IPS-20b (cell line): ENCODE measurements at regions not wholly inside any gene's neighbourhood (a gene's known extent, or its start where the extent isn't known, plus 50 kb on each side); places are given as distances from the start of the nearest gene placed in this dataset.

Experiments used
- H3K27ac ChIP-seq: one replicate; pipeline ENCODE4 v1.5.1; 2013; ENCODE audit warnings: low read length
- H3K27me3 ChIP-seq: 2 replicates; pipeline ENCODE4 v1.6.1; 2013; ENCODE audit warnings: mild to moderate bottlenecking, low read length, inconsistent platforms; ENCODE audit not compliant: insufficient read depth
- H3K36me3 ChIP-seq: 2 replicates; pipeline ENCODE4 v1.6.1; 2013; ENCODE audit warnings: low read depth, mild to moderate bottlenecking, inconsistent platforms, low read length, moderate library complexity; ENCODE audit not compliant: insufficient read depth
- H3K4me1 ChIP-seq: 2 replicates; pipeline ENCODE4 v1.6.1; 2013; ENCODE audit warnings: mild to moderate bottlenecking, control low read depth, inconsistent platforms, low read length, moderate library complexity; ENCODE audit not compliant: insufficient read depth
- H3K4me3 ChIP-seq: 2 replicates; pipeline ENCODE4 v1.5.1; 2013; ENCODE audit warnings: mild to moderate bottlenecking, low read length, inconsistent platforms
- H3K9ac ChIP-seq: 2 replicates; pipeline ENCODE4 v1.6.1; 2013; ENCODE audit warnings: low read depth, mild to moderate bottlenecking, inconsistent platforms, low read length, moderate library complexity
- H3K9me3 ChIP-seq: 2 replicates; pipeline ENCODE4 v1.6.1; 2013; ENCODE audit warnings: mild to moderate bottlenecking, low read depth, low read length, inconsistent platforms; ENCODE audit not compliant: insufficient read depth

GRCh38 chr2:83081826-83082690, 1377.0 kb downstream of the SUCLG1 start:
- H3K9ac ChIP-seq = no peak overlapping the region
- H3K27ac ChIP-seq = no peak overlapping the region
- no peaks in the 10 kb centered on the region for H3K4me1 ChIP-seq
- no peak overlapping the region for H3K4me3 ChIP-seq
- no peaks in the 10 kb centered on the region for H3K27me3 ChIP-seq
- H3K36me3 ChIP-seq = no peaks in the 10 kb centered on the region
- no peaks in the 10 kb centered on the region for H3K9me3 ChIP-seq

GRCh38 chr2:83079007-83079406, 1380.1 kb downstream of the SUCLG1 start:
- H3K27ac ChIP-seq = no peak overlapping the region
- H3K9me3 ChIP-seq = no peaks in the 10 kb centered on the region
- H3K4me1 ChIP-seq = no peaks in the 10 kb centered on the region
- H3K36me3 ChIP-seq = no peaks in the 10 kb centered on the region
- H3K9ac ChIP-seq = no peak overlapping the region
- no peaks in the 10 kb centered on the region for H3K27me3 ChIP-seq
- H3K4me3 ChIP-seq = no peak overlapping the region

- Histone ChIP-seq H3K27me3 (no peaks in the 10 kb centered on the region), H3K9me3 (no peaks in the 10 kb centered on the region), H3K4me3 (no peak overlapping the region), H3K4me1 (0 out of 2 replicates have a peak, but pooled peaks cover 2% of the 10 kb centered on the region), H3K36me3 (no peaks in the 10 kb centered on the region), H3K9ac (no peak overlapping the region), H3K27ac (no peak overlapping the region)
Observed at GRCh38 chr2:83072767-83073166, 1386.3 kb downstream of the SUCLG1 start.

GRCh38 chr2:83071914-83072313, 1387.2 kb downstream of the SUCLG1 start:
- Histone ChIP-seq H3K36me3 (no peaks in the 10 kb centered on the region), H3K9ac (no peak overlapping the region), H3K9me3 (no peaks in the 10 kb centered on the region), H3K4me3 (no peak overlapping the region), H3K27ac (no peak overlapping the region), H3K27me3 (no peaks in the 10 kb centered on the region), H3K4me1 (0 out of 2 replicates have a peak, but pooled peaks cover 2% of the 10 kb centered on the region)

GRCh38 chr2:83071352-83071751, 1387.7 kb downstream of the SUCLG1 start:
- Histone ChIP-seq H3K36me3 (no peaks in the 10 kb centered on the region), H3K4me1 (0 out of 2 replicates have a peak, but pooled peaks cover 2% of the 10 kb centered on the region), H3K27ac (no peak overlapping the region), H3K9me3 (no peaks in the 10 kb centered on the region), H3K27me3 (no peaks in the 10 kb centered on the region), H3K9ac (no peak overlapping the region), H3K4me3 (no peak overlapping the region)

GRCh38 chr2:83069724-83070123, 1389.4 kb downstream of the SUCLG1 start:
- H3K27me3 ChIP-seq = no peaks in the 10 kb centered on the region
- H3K4me3 ChIP-seq = no peak overlapping the region
- no peaks in the 10 kb centered on the region for H3K9me3 ChIP-seq
- H3K9ac ChIP-seq = no peak overlapping the region
- H3K4me1 ChIP-seq = 0 out of 2 replicates have a peak, but pooled peaks cover 2% of the 10 kb centered on the region
- H3K36me3 ChIP-seq = no peaks in the 10 kb centered on the region
- no peak overlapping the region for H3K27ac ChIP-seq

- no peaks in the 10 kb centered on the region for H3K36me3 ChIP-seq
- H3K27ac ChIP-seq = no peak overlapping the region
- H3K9me3 ChIP-seq = no peaks in the 10 kb centered on the region
- H3K9ac ChIP-seq = no peak overlapping the region
- H3K4me1 ChIP-seq = 0 out of 2 replicates have a peak, but pooled peaks cover 2% of the 10 kb centered on the region
- no peak overlapping the region for H3K4me3 ChIP-seq
- H3K27me3 ChIP-seq = no peaks in the 10 kb centered on the region
Observed at GRCh38 chr2:83068714-83069113, 1390.4 kb downstream of the SUCLG1 start.

GRCh38 chr2:83067947-83068346, 1391.1 kb downstream of the SUCLG1 start:
- no peak overlapping the region for H3K27ac ChIP-seq
- no peaks in the 10 kb centered on the region for H3K27me3 ChIP-seq
- no peak overlapping the region for H3K4me3 ChIP-seq
- no peak overlapping the region for H3K9ac ChIP-seq
- H3K9me3 ChIP-seq = no peaks in the 10 kb centered on the region
- H3K4me1 ChIP-seq = no peaks in the 10 kb centered on the region
- no peaks in the 10 kb centered on the region for H3K36me3 ChIP-seq

- H3K36me3 ChIP-seq = no peaks in the 10 kb centered on the region
- no peak overlapping the region for H3K27ac ChIP-seq
- no peaks in the 10 kb centered on the region for H3K27me3 ChIP-seq
- no peak overlapping the region for H3K4me3 ChIP-seq
- no peak overlapping the region for H3K9ac ChIP-seq
- no peaks in the 10 kb centered on the region for H3K4me1 ChIP-seq
- H3K9me3 ChIP-seq = peaks cover under 1% of the 10 kb centered on the region; the same call in 1 of the 2 replicates
Observed at GRCh38 chr2:83063933-83064332, 1395.1 kb downstream of the SUCLG1 start.

GRCh38 chr2:83063511-83063910, 1395.6 kb downstream of the SUCLG1 start:
- Histone ChIP-seq H3K36me3 (no peaks in the 10 kb centered on the region), H3K9ac (no peak overlapping the region), H3K4me3 (no peak overlapping the region), H3K27me3 (no peaks in the 10 kb centered on the region), H3K27ac (no peak overlapping the region), H3K9me3 (peaks cover 4% of the 10 kb centered on the region; the same call in 1 of the 2 replicates), H3K4me1 (no peaks in the 10 kb centered on the region)

GRCh38 chr2:83058683-83059082, 1400.4 kb downstream of the SUCLG1 start:
- Histone ChIP-seq H3K4me1 (no peaks in the 10 kb centered on the region), H3K27me3 (no peaks in the 10 kb centered on the region), H3K4me3 (no peak overlapping the region), H3K36me3 (no peaks in the 10 kb centered on the region), H3K9ac (no peak overlapping the region), H3K9me3 (peaks cover 10% of the 10 kb centered on the region; the same call in 1 of the 2 replicates), H3K27ac (no peak overlapping the region)

- no peaks in the 10 kb centered on the region for H3K27me3 ChIP-seq
- H3K27ac ChIP-seq = no peak overlapping the region
- no peaks in the 10 kb centered on the region for H3K4me1 ChIP-seq
Observed at GRCh38 chr2:83055376-83056010, 1403.6 kb downstream of the SUCLG1 start.

More at GRCh38 chr2:83055376-83056010, 1403.6 kb downstream of the SUCLG1 start:
- Histone ChIP-seq H3K36me3 (no peaks in the 10 kb centered on the region), H3K9ac (no peak overlapping the region), H3K4me3 (no peak overlapping the region), H3K9me3 (peaks cover 14% of the 10 kb centered on the region; the same call in 1 of the 2 replicates)
